CD4-positive, alpha-beta T cell (primary cell): ENCODE measurements at regions not wholly inside any gene's neighbourhood (a gene's known extent, or its start where the extent isn't known, plus 50 kb on each side); places are given as distances from the start of the nearest gene placed in this dataset.

Experiments used
- ATAC-seq: fragments of 200-7000 bp; cut with Tn5 transposase; one replicate; pipeline ENCODE4 v1.10.0; 2022; ENCODE audit warnings: mild to moderate bottlenecking; ENCODE audit not compliant: poor library complexity
- CTCF ChIA-PET: fragments of 350-600 bp; sonication (Branson Sonifier 250); formaldehyde crosslinking; loops from one replicate; lab custom pipeline; 2021; ENCODE audit warnings: antibody characterized with exemption, inconsistent platforms; lab: Charles Lee
- POLR2A ChIA-PET: fragments of 350-600 bp; sonication (Branson Sonifier 250); formaldehyde crosslinking; loops from one replicate; lab custom pipeline; 2021; ENCODE audit warnings: antibody characterized with exemption, inconsistent platforms; lab: Charles Lee
- DNase-seq, 14 experiments: peaks; one replicate each; pipeline ENCODE4 v3.0.0-alpha.2; 2013 to 2020; ENCODE audit warnings: mixed read lengths in 2 of 14
- H3K27ac ChIP-seq, 2 donors: one replicate each; pipeline versions ENCODE4 v1.5.1 to v1.7.0; 2013; ENCODE audit warnings: low read length in 2 of 2, low read depth in 1 of 2, mild to moderate bottlenecking in 1 of 2
- H3K27me3 ChIP-seq, 2 experiments: 1 replicate in 1 of 2; 2 replicates in 1 of 2; pipeline versions ENCODE4 v1.6.1 to v1.7.0; 2013; ENCODE audit warnings: low read length in 2 of 2, control low read depth in 1 of 2, mild to moderate bottlenecking in 1 of 2, moderate library complexity in 1 of 2; ENCODE audit not compliant: insufficient read depth in 2 of 2, control insufficient read depth in 1 of 2
- H3K36me3 ChIP-seq: one replicate; pipeline ENCODE4 v1.6.1; 2013; ENCODE audit warnings: low read length, control low read depth; ENCODE audit not compliant: insufficient read depth
- H3K4me1 ChIP-seq: one replicate; pipeline ENCODE4 v1.6.1; 2013; ENCODE audit warnings: low read length, control low read depth; ENCODE audit not compliant: insufficient read depth
- H3K4me3 ChIP-seq: one replicate; pipeline ENCODE4 v1.5.1; 2013; ENCODE audit warnings: mild to moderate bottlenecking, low read length, moderate library complexity
- H3K9me3 ChIP-seq, 2 experiments: 1 replicate in 1 of 2; 2 replicates in 1 of 2; pipeline versions ENCODE4 v1.6.1 to v1.7.0; 2013; ENCODE audit warnings: low read length in 2 of 2, mild to moderate bottlenecking in 2 of 2, control low read depth in 1 of 2, moderate library complexity in 1 of 2; ENCODE audit not compliant: control insufficient read depth in 1 of 2, insufficient read depth in 1 of 2
- H3K27ac Mint-ChIP-seq: one replicate; pipeline ENCODE4 v1.8.0; 2020; ENCODE audit warnings: mixed read lengths
- H3K27me3 Mint-ChIP-seq: one replicate; pipeline ENCODE4 v1.8.0; 2021; ENCODE audit warnings: mixed read lengths
- H3K36me3 Mint-ChIP-seq: one replicate; pipeline ENCODE4 v1.8.0; 2021; ENCODE audit warnings: low read depth, mixed read lengths
- H3K4me1 Mint-ChIP-seq: one replicate; pipeline ENCODE4 v1.8.0; 2021; ENCODE audit warnings: low read depth, mixed read lengths
- H3K4me3 Mint-ChIP-seq: one replicate; pipeline ENCODE4 v1.8.0; 2020; ENCODE audit warnings: mild to moderate bottlenecking, mixed read lengths
- H3K9me3 Mint-ChIP-seq: one replicate; pipeline ENCODE4 v1.8.0; 2020; ENCODE audit warnings: mixed read lengths
- intact Hi-C, 2 experiments: fragments of 100-400 bp; cut with DNase I in 1 of 2; cut with micrococcal nuclease in 1 of 2; formaldehyde crosslinking; loops; one replicate each; pipeline versions ENCODE4 v1.15.1 to v1.9.0; 2023 to 2025; cut with DNase I, micrococcal nuclease
- TF ChIP-seq, protein P1 (sequence below): fragments of 200-600 bp; IDR thresholded peaks from one replicate; pipeline ENCODE4 v1.8.0; 2022; ENCODE audit warnings: antibody characterized with exemption, mild to moderate bottlenecking

DNA sequence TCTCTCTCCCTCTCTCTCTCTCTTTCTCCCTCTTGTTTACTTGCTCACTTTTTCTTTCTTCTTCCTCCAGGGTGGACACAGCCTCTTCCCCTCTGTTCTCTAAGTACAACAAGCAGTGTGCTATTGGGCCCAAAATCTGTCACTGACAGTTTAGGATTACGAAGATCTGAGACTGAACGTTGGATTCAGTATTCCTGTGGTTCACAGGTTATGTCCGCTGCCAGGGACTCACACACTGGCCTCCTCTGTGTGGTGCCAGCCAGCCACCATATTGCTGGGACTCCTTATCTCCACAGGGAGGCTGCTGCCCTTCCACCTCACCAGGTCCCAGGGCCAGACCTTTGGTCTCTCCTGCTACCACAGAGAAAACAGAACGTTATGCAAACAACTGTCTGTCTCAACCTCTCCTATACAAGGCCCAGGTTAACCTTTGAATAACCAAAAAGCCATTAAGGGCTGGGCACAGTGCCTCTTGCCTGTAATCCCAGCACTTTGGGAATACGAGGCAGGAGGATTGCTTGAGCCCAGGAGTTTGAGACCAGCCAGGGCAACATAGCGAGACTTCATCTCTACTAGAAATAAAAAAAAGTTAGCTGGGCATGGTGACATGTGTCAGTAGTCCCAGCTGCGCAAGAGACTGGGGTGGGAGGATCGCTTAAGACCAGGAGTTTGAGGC lies 171.9 kb upstream of the RAB4A start:
- H3K9me3 Mint-ChIP-seq, result no peaks in the 10 kb centered on the region
- peaks cover 6% of the 10 kb centered on the region for H3K4me1 Mint-ChIP-seq
- no peak overlapping the region for H3K4me3 Mint-ChIP-seq
- intact Hi-C loops, result no loop called here
- Histone ChIP-seq H3K27ac (no peak overlapping the region), H3K27me3 (no peaks in the 10 kb centered on the region), H3K4me3 (no peak overlapping the region), H3K4me1 (no peaks in the 10 kb centered on the region), H3K9me3 (peaks cover 0 to 5% of the 10 kb centered on the region in 2 experiments), H3K36me3 (no peaks in the 10 kb centered on the region)
- ChIA-PET CTCF (no interaction called here), POLR2A (no interaction called here)
- TF ChIP-seq, protein P1, sequence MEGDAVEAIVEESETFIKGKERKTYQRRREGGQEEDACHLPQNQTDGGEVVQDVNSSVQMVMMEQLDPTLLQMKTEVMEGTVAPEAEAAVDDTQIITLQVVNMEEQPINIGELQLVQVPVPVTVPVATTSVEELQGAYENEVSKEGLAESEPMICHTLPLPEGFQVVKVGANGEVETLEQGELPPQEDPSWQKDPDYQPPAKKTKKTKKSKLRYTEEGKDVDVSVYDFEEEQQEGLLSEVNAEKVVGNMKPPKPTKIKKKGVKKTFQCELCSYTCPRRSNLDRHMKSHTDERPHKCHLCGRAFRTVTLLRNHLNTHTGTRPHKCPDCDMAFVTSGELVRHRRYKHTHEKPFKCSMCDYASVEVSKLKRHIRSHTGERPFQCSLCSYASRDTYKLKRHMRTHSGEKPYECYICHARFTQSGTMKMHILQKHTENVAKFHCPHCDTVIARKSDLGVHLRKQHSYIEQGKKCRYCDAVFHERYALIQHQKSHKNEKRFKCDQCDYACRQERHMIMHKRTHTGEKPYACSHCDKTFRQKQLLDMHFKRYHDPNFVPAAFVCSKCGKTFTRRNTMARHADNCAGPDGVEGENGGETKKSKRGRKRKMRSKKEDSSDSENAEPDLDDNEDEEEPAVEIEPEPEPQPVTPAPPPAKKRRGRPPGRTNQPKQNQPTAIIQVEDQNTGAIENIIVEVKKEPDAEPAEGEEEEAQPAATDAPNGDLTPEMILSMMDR, result no peak
- DNase-seq (no peak), ATAC-seq (no peak)
- H3K27me3 Mint-ChIP-seq, result no peaks in the 10 kb centered on the region
- H3K27ac Mint-ChIP-seq, result no peak overlapping the region
- H3K36me3 Mint-ChIP-seq, result no peaks in the 10 kb centered on the region

DNA sequence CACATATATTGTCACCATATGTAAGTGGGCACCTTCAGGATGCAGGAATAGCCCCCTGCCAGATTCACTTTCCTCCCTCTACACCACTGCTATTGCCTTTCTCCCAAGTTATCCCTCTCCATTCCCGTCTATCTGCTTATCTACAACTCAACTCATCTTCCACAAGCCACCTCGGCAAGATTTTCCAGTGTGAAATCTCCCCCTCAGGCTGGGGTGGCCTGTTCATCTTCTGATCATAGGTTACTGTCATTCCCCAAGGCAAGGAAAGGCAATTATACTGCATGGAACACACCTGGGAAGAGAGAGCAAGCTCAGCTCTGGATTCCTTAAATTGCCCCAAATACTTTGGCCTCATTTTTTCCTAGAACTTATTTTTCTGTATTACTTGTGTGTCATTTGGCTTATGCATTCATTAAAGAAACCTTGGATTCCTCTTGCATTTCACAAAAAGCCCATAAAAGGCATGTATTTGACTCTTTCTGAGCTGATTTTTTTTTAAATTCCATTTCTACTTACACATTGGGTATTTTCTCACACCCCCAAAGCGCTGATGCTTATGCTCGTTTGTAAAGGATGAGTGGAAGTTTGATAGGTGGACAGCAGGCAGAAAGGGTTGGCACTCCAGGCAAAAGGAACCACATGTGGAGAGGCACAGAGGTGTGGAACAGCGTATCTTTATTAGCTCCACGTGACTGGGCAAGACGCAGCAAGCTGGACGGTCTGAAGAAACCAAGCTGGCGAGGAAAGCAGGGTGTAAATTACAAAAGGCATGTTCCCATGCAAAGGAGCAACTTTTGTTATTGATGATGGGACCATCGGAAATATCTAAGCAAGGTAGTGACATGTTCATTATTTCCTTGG lies 169.7 kb upstream of the RAB4A start:
- H3K27me3 ChIP-seq, result no peaks in the 10 kb centered on the region
- Mint-ChIP-seq H3K36me3 (no peaks in the 10 kb centered on the region), H3K9me3 (no peaks in the 10 kb centered on the region), H3K4me1 (peaks cover 4% of the 10 kb centered on the region), H3K4me3 (no peak overlapping the region), H3K27me3 (no peaks in the 10 kb centered on the region), H3K27ac (no peak overlapping the region)
- TF ChIP-seq, protein P1, result no peak
- DNase-seq, result no peak
- intact Hi-C loops, result no loop called here
- POLR2A ChIA-PET, result no interaction called here
- H3K36me3 ChIP-seq, result no peaks in the 10 kb centered on the region
- no peak for ATAC-seq
- no peaks in the 10 kb centered on the region for H3K4me1 ChIP-seq
- H3K9me3 ChIP-seq, result no peaks in the 10 kb centered on the region
- CTCF ChIA-PET, result no interaction called here
- H3K4me3 ChIP-seq, result no peak overlapping the region
- no peak overlapping the region for H3K27ac ChIP-seq

DNA sequence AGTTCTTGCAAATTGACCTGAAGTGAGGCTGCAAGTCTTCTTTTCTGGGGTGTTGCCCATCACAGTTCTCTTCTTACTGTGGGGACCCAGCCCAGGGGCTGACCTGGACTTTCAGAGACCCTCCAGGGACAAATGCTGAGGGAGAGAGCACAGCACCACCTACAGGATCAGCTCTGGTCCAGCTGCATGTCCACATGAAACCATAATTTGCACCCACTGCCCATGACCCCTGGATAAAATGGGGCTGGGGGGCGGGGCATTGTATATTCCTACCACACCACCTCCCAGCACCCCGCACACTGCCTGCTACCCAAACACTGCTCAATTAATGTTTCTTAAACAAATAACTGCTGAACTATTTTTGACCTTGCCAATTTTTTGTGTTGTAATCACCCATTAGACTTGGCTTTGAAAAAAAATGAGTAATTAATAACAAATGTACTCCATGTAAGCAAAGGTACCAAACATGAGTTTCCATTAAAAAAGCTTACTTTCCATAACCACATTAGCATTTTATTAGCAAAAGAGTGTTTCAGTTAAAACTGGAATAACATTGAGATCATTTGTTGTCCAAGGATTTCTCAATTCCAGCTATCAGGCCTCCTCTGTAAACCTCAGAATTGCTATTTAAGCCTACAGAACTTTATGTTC lies 168.0 kb upstream of the RAB4A start:
- no peak for ATAC-seq
- no peak overlapping the region for H3K27ac ChIP-seq
- Mint-ChIP-seq H3K9me3 (no peaks in the 10 kb centered on the region), H3K36me3 (no peaks in the 10 kb centered on the region), H3K27ac (no peak overlapping the region), H3K4me3 (no peak overlapping the region), H3K27me3 (no peaks in the 10 kb centered on the region), H3K4me1 (peaks cover 4% of the 10 kb centered on the region)
- DNase-seq, result no peak
- no peaks in the 10 kb centered on the region for H3K27me3 ChIP-seq
- TF ChIP-seq, protein P1, result no peak
- no peaks in the 10 kb centered on the region for H3K9me3 ChIP-seq
- H3K36me3 ChIP-seq, result no peaks in the 10 kb centered on the region
- intact Hi-C loops, result no loop called here
- ChIA-PET CTCF (no interaction called here), POLR2A (no interaction called here)
- no peak overlapping the region for H3K4me3 ChIP-seq
- no peaks in the 10 kb centered on the region for H3K4me1 ChIP-seq
